ENCODE measurements at regions not wholly inside any gene's neighbourhood (a gene's known extent, or its start where the extent isn't known, plus 50 kb on each side); places are given as distances from the start of the nearest gene placed in this dataset.

GRCh38 chr13:104015646-104016396 lies 949.6 kb upstream of the SLC10A2 start:
- Histone ChIP-seq H3K36me3 (ENCODE audit: insufficient read depth) (no peaks in the 10 kb centered on the region), H3K4me2 (no peak overlapping the region), H3K4me3 (IDR thresholded peaks at IDR 0.05; ENCODE audit: insufficient read depth, low read depth, low read length) (no peak overlapping the region)

DNA sequence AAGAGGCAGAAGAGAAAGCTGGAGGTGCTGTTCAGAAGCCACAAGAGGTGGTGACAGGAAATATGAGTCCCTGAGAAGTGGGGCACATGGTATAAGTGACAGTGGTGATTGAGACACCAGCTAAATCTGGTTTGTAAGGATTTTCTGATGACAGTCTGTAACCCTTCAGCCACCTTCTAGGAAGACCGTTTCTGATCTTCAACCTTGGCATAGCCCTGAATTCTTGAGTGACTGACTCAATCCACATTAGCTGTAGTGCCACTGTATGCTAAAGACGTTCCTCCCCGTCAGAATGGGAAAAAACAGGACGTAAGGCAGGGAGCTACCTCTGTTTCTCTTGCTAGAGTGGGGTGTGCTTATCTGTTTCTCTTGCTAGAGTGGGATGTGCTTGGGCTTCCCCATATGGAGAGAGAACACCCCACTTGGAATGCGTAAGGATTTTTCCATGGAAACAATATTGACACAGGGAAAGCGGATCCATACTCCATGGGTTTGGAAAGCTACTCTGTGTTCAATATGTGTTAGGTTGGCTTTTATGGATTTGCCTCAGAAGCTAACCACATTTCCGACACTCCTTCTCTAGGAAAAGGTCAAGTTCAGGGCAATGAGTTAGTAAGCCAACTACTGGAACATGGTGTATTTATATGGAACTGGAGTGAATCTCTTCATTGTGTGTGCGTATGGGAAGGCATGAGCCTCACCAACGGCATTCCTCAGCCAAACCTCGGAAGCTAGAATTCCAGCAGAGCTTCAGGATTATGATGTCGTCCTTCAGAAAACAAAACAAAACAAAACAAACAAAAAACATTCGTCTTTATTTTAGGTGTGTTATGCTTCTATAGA lies 948.8 kb upstream of the SLC10A2 start:
- Histone ChIP-seq H3K4me2 (no peak overlapping the region), H3K36me3 (ENCODE audit: insufficient read depth) (no peaks in the 10 kb centered on the region), H3K79me2 (ENCODE audit: insufficient read depth, low read depth) (no peaks in the 10 kb centered on the region), H3K27ac (no peak overlapping the region), H3K4me1 (ENCODE audit: low read depth, poor library complexity, severe bottlenecking) (no peaks in the 10 kb centered on the region), H3K4me3 (IDR thresholded peaks at IDR 0.05; ENCODE audit: insufficient read depth, low read depth, low read length) (no peak overlapping the region), H4K20me1 (ENCODE audit: insufficient read depth) (no peaks in the 10 kb centered on the region), H2AFZ (ENCODE audit: low read depth) (no peak overlapping the region), H3K27me3 (ENCODE audit: insufficient read depth, low read depth) (no peaks in the 10 kb centered on the region), H3K9ac (no peak overlapping the region)
- no peak for TF ChIP-seq CTCF (conservative IDR thresholded peaks at IDR 0.05; ENCODE audit: low read depth, low read length)

More at GRCh38 chr13:104015646-104016396, 949.6 kb upstream of the SLC10A2 start:
- Histone ChIP-seq H2AFZ (ENCODE audit: low read depth) (no peak overlapping the region), H4K20me1 (ENCODE audit: insufficient read depth) (no peaks in the 10 kb centered on the region), H3K79me2 (ENCODE audit: insufficient read depth, low read depth) (no peaks in the 10 kb centered on the region), H3K9ac (no peak overlapping the region), H3K4me1 (ENCODE audit: low read depth, poor library complexity, severe bottlenecking) (no peaks in the 10 kb centered on the region), H3K27me3 (ENCODE audit: insufficient read depth, low read depth) (no peaks in the 10 kb centered on the region), H3K27ac (no peak overlapping the region)
- TF ChIP-seq CTCF (conservative IDR thresholded peaks at IDR 0.05; ENCODE audit: low read depth, low read length) = no peak

GRCh38 chr13:104011505-104012241 lies 945.5 kb upstream of the SLC10A2 start:
- no peak overlapping the region for H2AFZ ChIP-seq (ENCODE audit: low read depth)
- H3K9ac ChIP-seq = no peak overlapping the region
- H3K4me1 ChIP-seq (ENCODE audit: low read depth, poor library complexity, severe bottlenecking) = no peaks in the 10 kb centered on the region
- H3K36me3 ChIP-seq (ENCODE audit: insufficient read depth) = no peaks in the 10 kb centered on the region
- TF ChIP-seq CTCF (conservative IDR thresholded peaks at IDR 0.05; ENCODE audit: low read depth, low read length) = no peak
- no peaks in the 10 kb centered on the region for H4K20me1 ChIP-seq (ENCODE audit: insufficient read depth)
- H3K4me2 ChIP-seq = no peak overlapping the region
- no peaks in the 10 kb centered on the region for H3K79me2 ChIP-seq (ENCODE audit: insufficient read depth, low read depth)
- H3K4me3 ChIP-seq (IDR thresholded peaks at IDR 0.05; ENCODE audit: insufficient read depth, low read depth, low read length) = no peak overlapping the region
- no peaks in the 10 kb centered on the region for H3K27me3 ChIP-seq (ENCODE audit: insufficient read depth, low read depth)
- no peak overlapping the region for H3K27ac ChIP-seq

GRCh38 chr13:104008541-104009435 lies 942.6 kb upstream of the SLC10A2 start:
- Histone ChIP-seq H3K27me3 (ENCODE audit: insufficient read depth, low read depth) (no peaks in the 10 kb centered on the region), H3K9ac (no peak overlapping the region), H3K4me3 (IDR thresholded peaks at IDR 0.05; ENCODE audit: insufficient read depth, low read depth, low read length) (no peak overlapping the region), H3K79me2 (ENCODE audit: insufficient read depth, low read depth) (no peaks in the 10 kb centered on the region), H2AFZ (ENCODE audit: low read depth) (no peak overlapping the region), H3K4me2 (no peak overlapping the region), H3K4me1 (ENCODE audit: low read depth, poor library complexity, severe bottlenecking) (no peaks in the 10 kb centered on the region), H3K27ac (no peak overlapping the region), H4K20me1 (ENCODE audit: insufficient read depth) (no peaks in the 10 kb centered on the region), H3K36me3 (ENCODE audit: insufficient read depth) (no peaks in the 10 kb centered on the region)
- no peak for TF ChIP-seq CTCF (conservative IDR thresholded peaks at IDR 0.05; ENCODE audit: low read depth, low read length)

All from KMS-11 (cell line).